SK-N-SH (cell line): ENCODE measurements at regions not wholly inside any gene's neighbourhood (a gene's known extent, or its start where the extent isn't known, plus 50 kb on each side); places are given as distances from the start of the nearest gene placed in this dataset.
"Not testable (repeated sequence)": the region's sequence is repeated elsewhere in the genome, so short reads cannot be mapped to it uniquely, and the experiment has no call there.

Source experiments
- CTCF ChIA-PET: fragments of 300-600, 350-600 bp; formaldehyde crosslinking; extraction: SDS; loops from one replicate; lab custom pipeline; 2021; lab: Yijun Ruan, JAX
- POLR2A ChIA-PET: fragments of 350-600 bp; sonication (Branson Sonifier 250); formaldehyde crosslinking; extraction: SDS; loops from one replicate; lab custom pipeline; 2020; ENCODE audit warnings: antibody characterized with exemption, inconsistent platforms; lab: Yijun Ruan, JAX
- DNase-seq: peaks from one replicate; pipeline ENCODE4 v3.0.0; 2012
- H2AFZ ChIP-seq: fragments of 200-600 bp; sonication (generic); 2 replicates; pipeline ENCODE4 v1.8.1; 2016; ENCODE audit warnings: antibody characterized with exemption, mild to moderate bottlenecking, low read depth
- H3F3A ChIP-seq: fragments of 200-600 bp; sonication (generic); replicated peaks from 2 replicates; pipeline ENCODE3; 2016; ENCODE audit warnings: antibody characterized with exemption, mild to moderate bottlenecking; ENCODE audit not compliant: insufficient read depth
- H3K27ac ChIP-seq, 2 experiments: fragments of 200-500 bp in 1 of 2; fragments of 200-600 bp in 1 of 2; sonication (Bioruptor generic) in 1 of 2; sonication (generic), shearing (Covaris generic) in 1 of 2; 2 replicates each; pipeline versions ENCODE4 v1.5.1 to v1.6.1; 2014 to 2016; ENCODE audit warnings: low read depth in 2 of 2, inconsistent platforms in 1 of 2, low read length in 1 of 2, mild to moderate bottlenecking in 1 of 2, mixed read lengths in 1 of 2
- H3K27me3 ChIP-seq: fragments of 200-600 bp; sonication (generic), shearing (Covaris generic); 2 replicates; pipeline ENCODE4 v1.6.1; 2016; ENCODE audit warnings: mixed run types; ENCODE audit not compliant: insufficient read depth
- H3K36me3 ChIP-seq, 2 experiments: fragments of 200-500 bp in 1 of 2; fragments of 200-600 bp in 1 of 2; sonication (Bioruptor generic) in 1 of 2; sonication (generic) in 1 of 2; replicated peaks in 1 of 2; 2 replicates each; pipeline versions ENCODE3 to v1.5.1; 2014 to 2016; ENCODE audit warnings: low read length in 1 of 2, mild to moderate bottlenecking in 1 of 2; ENCODE audit not compliant: insufficient read depth in 2 of 2, control insufficient read depth in 1 of 2
- H3K4me1 ChIP-seq, 2 experiments: fragments of 200-500 bp in 1 of 2; fragments of 200-600 bp in 1 of 2; sonication (Bioruptor generic) in 1 of 2; sonication (generic), shearing (Covaris generic) in 1 of 2; 2 replicates each; pipeline versions ENCODE4 v1.5.1 to v1.6.1; 2014 to 2016; ENCODE audit warnings: low read depth in 1 of 2, low read length in 1 of 2, mixed run types in 1 of 2; ENCODE audit not compliant: insufficient read depth in 2 of 2, control insufficient read depth in 1 of 2
- H3K4me2 ChIP-seq: fragments of 200-600 bp; sonication (generic), shearing (Covaris generic); 2 replicates; pipeline ENCODE4 v1.6.1; 2017; ENCODE audit warnings: mixed run types
- H3K4me3 ChIP-seq, 2 experiments: fragments of 200-500 bp in 1 of 2; fragments of 200-600 bp in 1 of 2; sonication (Bioruptor generic) in 1 of 2; sonication (generic), shearing (Covaris generic) in 1 of 2; 2 replicates each; pipeline versions ENCODE4 v1.5.1 to v1.8.1; 2014 to 2016; ENCODE audit warnings: low read depth in 2 of 2, inconsistent platforms in 1 of 2, low read length in 1 of 2, mild to moderate bottlenecking in 1 of 2, mixed read lengths in 1 of 2, moderate library complexity in 1 of 2
- H3K79me2 ChIP-seq: fragments of 200-600 bp; sonication (generic); 2 replicates; pipeline ENCODE4 v1.8.1; 2017; ENCODE audit warnings: mild to moderate bottlenecking; ENCODE audit not compliant: insufficient read depth
- H3K9ac ChIP-seq: fragments of 200-600 bp; sonication (generic); 2 replicates; pipeline ENCODE4 v1.6.1; 2017; ENCODE audit warnings: mixed run types
- H3K9me2 ChIP-seq: fragments of 200-600 bp; sonication (generic); 2 replicates; pipeline ENCODE4 v1.6.1; 2017; ENCODE audit warnings: mixed run types
- H3K9me3 ChIP-seq: fragments of 200-600 bp; sonication (generic); 2 replicates; pipeline ENCODE4 v1.6.1; 2017; ENCODE audit warnings: mixed run types, mild to moderate bottlenecking, moderate library complexity
- H4K20me1 ChIP-seq: fragments of 200-600 bp; sonication (generic); 2 replicates; pipeline ENCODE4 v1.6.1; 2017; ENCODE audit warnings: mild to moderate bottlenecking, mixed run types; ENCODE audit not compliant: insufficient read depth
- CHD2 ChIP-seq: fragments of 150-350 bp; IDR thresholded peaks from 2 replicates; pipeline ENCODE4 v1.6.1; 2018; ENCODE audit warnings: low read length; ENCODE audit not compliant: partially characterized antibody
- ELF1 ChIP-seq: IDR thresholded peaks from 2 replicates; pipeline ENCODE4 v1.4.0; 2012
- EP300 ChIP-seq, 2 experiments: IDR thresholded peaks; 2 replicates each; pipeline versions ENCODE4 v1.4.0 to v1.6.1; 2012; ENCODE audit warnings: borderline replicate concordance in 1 of 2, low read depth in 1 of 2, low read length in 1 of 2
- EZH2phosphoT487 ChIP-seq: fragments of 200-600 bp; sonication (generic); IDR thresholded peaks from 2 replicates; pipeline ENCODE4 v1.6.1; 2017; ENCODE audit warnings: low read depth, mixed run types, mild to moderate bottlenecking, antibody characterized with exemption, moderate library complexity, borderline replicate concordance
- JUND ChIP-seq: IDR thresholded peaks from 2 replicates; pipeline ENCODE4 v1.4.0; 2012
- MXI1 ChIP-seq: IDR thresholded peaks from 2 replicates; pipeline ENCODE4 v1.6.1; 2012; ENCODE audit warnings: mild to moderate bottlenecking, low read depth, low read length, improper control_type of control experiment
- NRF1 ChIP-seq: IDR thresholded peaks from 2 replicates; pipeline ENCODE4 v1.6.1; 2012; ENCODE audit warnings: low read depth, mild to moderate bottlenecking, low read length
- POLR2AphosphoS5 ChIP-seq: IDR thresholded peaks from 2 replicates; pipeline ENCODE4 v1.6.1; 2012; ENCODE audit warnings: low read depth, low read length
- RAD21 ChIP-seq: IDR thresholded peaks from 2 replicates; pipeline ENCODE4 v1.6.1; 2012; ENCODE audit warnings: mild to moderate bottlenecking, low read length
- SIN3A ChIP-seq: IDR thresholded peaks from 2 replicates; pipeline ENCODE4 v1.6.1; 2012; ENCODE audit warnings: low read depth, mild to moderate bottlenecking, low read length, moderate library complexity, borderline replicate concordance
- SMC3 ChIP-seq: IDR thresholded peaks from 2 replicates; pipeline ENCODE4 v1.6.1; 2012; ENCODE audit warnings: low read depth, low read length, improper control_type of control experiment
- TEAD4 ChIP-seq: IDR thresholded peaks from 2 replicates; pipeline ENCODE4 v1.4.0; 2012; ENCODE audit warnings: mild to moderate bottlenecking, borderline replicate concordance; ENCODE audit not compliant: insufficient read depth
- USF1 ChIP-seq: IDR thresholded peaks from 2 replicates; pipeline ENCODE4 v1.4.0; 2012; ENCODE audit warnings: low read depth, borderline replicate concordance
- ZBTB33 ChIP-seq: IDR thresholded peaks from 2 replicates; pipeline ENCODE4 v1.4.0; 2012; ENCODE audit warnings: low read depth, borderline replicate concordance
- WGBS: methylation state at CpG from one replicate; pipeline ENCODE4 v1.1.6; 2017; ENCODE audit warnings: low lambda C conversion rate; 5-methylcytosine and 5-hydroxymethylcytosine counted together
- TF ChIP-seq, protein P1 (sequence below): fragments of 200-600 bp; sonication (generic); IDR thresholded peaks from 2 replicates; pipeline ENCODE4 v1.6.1; 2017; ENCODE audit warnings: antibody characterized with exemption, mild to moderate bottlenecking, moderate library complexity

DNA sequence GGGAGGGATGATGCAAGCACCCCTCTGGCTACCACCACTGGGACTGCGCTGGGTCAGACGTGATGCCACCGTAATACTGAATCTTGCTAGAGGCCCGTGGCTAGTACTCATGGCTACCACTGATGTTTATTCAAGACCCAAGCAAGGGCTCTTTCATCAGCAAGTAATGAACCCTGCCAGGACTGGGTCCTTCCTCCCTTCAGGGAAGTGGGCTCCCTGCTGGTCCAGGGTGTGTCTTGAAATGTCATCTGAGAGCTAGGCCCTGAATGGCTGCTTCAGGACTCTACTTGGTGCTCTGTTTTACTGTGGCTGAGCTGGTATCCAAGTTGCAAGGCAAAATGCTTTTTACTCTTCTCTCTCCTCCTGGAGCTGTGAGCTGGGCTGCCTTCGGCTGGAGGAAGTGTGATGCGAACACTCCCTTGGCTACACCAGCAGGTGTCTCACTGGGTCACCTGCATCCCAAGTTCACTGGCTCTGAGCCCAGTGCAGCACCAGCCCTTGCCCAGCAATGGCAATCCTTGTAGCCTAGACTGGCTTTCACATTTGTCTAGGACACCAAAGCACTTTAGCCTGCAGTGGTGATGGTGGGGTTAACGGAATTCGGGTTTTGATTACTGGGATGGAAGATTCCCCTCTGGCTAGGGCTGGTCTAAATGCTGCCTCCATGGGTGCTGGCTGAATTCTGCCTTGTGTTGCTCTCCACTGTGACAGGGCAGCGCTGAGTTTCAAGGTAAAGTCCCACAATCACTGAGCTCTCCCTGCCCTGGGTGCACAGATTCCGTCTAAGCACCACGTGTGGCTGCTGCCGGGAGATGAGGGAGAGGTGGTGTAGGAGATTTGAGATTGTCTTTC, 98.6 kb downstream of the USP22 start:
- Histone ChIP-seq H3K9me2 (no peaks in the 10 kb centered on the region), H3K36me3 (peaks cover 4 to 35% of the 10 kb centered on the region in 2 experiments), H3K4me1 (peaks cover 0 to 9% of the 10 kb centered on the region in 2 experiments; a peak in 1 of 4 replicates), H3K4me3 (no peak overlapping the region), H3K27me3 (no peaks in the 10 kb centered on the region), H2AFZ (no peak overlapping the region), H3K27ac (no peak overlapping the region), H3K9ac (no peak overlapping the region), H3K4me2 (no peak overlapping the region), H3F3A (peaks cover 3% of the 10 kb centered on the region), H3K9me3 (no peaks in the 10 kb centered on the region), H4K20me1 (no peaks in the 10 kb centered on the region; the same call in 1 of the 2 replicates), H3K79me2 (peaks cover 9% of the 10 kb centered on the region; the same call in 1 of the 2 replicates)
- no peak for DNase-seq
- POLR2A ChIA-PET: no interaction called here
- TF ChIP-seq RAD21 (0 out of 2 replicates have a peak, but pooled peaks have one; percentile 13), JUND (no peak)
- TF ChIP-seq, protein P1, sequence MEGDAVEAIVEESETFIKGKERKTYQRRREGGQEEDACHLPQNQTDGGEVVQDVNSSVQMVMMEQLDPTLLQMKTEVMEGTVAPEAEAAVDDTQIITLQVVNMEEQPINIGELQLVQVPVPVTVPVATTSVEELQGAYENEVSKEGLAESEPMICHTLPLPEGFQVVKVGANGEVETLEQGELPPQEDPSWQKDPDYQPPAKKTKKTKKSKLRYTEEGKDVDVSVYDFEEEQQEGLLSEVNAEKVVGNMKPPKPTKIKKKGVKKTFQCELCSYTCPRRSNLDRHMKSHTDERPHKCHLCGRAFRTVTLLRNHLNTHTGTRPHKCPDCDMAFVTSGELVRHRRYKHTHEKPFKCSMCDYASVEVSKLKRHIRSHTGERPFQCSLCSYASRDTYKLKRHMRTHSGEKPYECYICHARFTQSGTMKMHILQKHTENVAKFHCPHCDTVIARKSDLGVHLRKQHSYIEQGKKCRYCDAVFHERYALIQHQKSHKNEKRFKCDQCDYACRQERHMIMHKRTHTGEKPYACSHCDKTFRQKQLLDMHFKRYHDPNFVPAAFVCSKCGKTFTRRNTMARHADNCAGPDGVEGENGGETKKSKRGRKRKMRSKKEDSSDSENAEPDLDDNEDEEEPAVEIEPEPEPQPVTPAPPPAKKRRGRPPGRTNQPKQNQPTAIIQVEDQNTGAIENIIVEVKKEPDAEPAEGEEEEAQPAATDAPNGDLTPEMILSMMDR: 0 out of 2 replicates have a peak, but pooled peaks have one; percentile 7
- 81% methylated on average over 12 of the region's 12 CpGs for WGBS
- CTCF ChIA-PET: interaction anchor here (1.5 to 1.6 kb wide), 2 partner anchors 10 to 49 kb away, joined by 3 to 4 read pairs; no protein-coding TSS in a partner anchor

DNA sequence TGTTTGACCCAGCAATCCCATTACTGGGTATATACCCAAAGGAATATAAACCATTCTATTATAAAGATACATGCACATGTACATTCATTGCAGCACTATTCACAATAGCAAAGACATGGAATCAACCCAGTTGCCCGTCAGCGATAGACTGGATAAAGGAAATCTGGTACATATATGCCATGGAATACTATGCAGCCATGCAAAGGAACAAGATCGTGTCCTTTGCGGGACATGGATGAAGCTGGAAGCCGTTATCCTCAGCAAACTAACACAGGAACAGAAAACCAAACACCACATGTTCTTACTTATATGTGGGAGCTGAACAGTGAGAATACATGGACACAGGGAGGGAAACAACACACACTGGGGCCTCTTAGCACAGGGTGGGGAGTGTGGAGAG, 95.1 kb downstream of the USP22 start:
- Histone ChIP-seq H3K79me2 (peaks cover 12% of the 10 kb centered on the region), H3K36me3 (peaks cover 4 to 38% of the 10 kb centered on the region in 2 experiments)
- H3K4me1 ChIP-seq, CTCF ChIA-PET, POLR2A ChIA-PET, H3K9me3 ChIP-seq, H3K4me3 ChIP-seq, H3K27ac ChIP-seq, H3F3A ChIP-seq, H3K9ac ChIP-seq, H3K9me2 ChIP-seq, H2AFZ ChIP-seq, H3K4me2 ChIP-seq, DNase-seq, H3K27me3 ChIP-seq, H4K20me1 ChIP-seq: not testable (repeated sequence)
- WGBS: 87% methylated on average over 5 of the region's 5 CpGs

DNA sequence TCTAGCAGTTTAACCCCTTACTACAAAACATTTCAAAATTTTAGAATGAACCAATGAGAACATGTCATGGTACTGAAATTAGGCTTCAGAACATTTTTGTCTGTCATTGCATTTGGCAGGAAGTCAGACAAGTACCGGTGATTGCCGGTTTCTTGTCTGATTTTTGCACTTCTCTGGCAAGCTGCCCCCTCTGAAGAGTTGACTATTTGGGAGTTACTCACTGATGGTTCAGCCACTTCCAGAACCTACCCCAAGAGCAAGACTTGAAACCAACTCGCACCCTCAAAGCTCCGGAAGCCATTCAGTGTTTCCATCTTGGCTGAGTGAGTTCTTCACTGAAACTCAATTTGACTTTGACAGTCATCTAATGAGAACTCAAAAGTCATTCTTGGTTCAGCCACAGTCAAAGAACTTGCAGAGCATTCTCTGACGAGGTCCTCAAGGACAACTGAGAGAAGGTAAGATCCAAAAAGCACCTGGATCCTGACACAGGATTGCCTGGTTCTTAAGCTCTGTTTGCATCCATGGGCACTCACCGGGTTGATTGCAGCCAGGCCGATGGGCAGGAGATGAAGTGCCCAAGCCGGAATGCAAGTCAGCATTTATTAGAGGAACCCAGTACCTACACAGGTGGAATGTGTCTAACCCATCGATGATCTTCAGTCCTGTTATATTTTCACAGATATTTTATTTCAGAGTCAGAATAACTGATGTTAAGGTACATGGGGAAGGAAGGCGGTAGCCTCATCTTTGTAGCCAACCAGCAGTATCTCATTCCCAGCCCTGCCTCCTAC, 93.6 kb downstream of the USP22 start:
- Histone ChIP-seq H3F3A (no peaks in the 10 kb centered on the region), H3K27ac (no peak overlapping the region), H3K27me3 (no peaks in the 10 kb centered on the region), H3K9me2 (no peaks in the 10 kb centered on the region), H3K36me3 (peaks cover 4 to 38% of the 10 kb centered on the region in 2 experiments), H3K79me2 (peaks cover 3% of the 10 kb centered on the region; the same call in 1 of the 2 replicates), H3K4me3 (no peak overlapping the region), H4K20me1 (no peaks in the 10 kb centered on the region), H2AFZ (no peak overlapping the region), H3K9me3 (no peaks in the 10 kb centered on the region), H3K4me1 (peaks cover 0 to 4% of the 10 kb centered on the region in 2 experiments; a peak in 1 of 4 replicates), H3K4me2 (no peak overlapping the region), H3K9ac (no peak overlapping the region)
- CTCF ChIA-PET: no interaction called here
- POLR2A ChIA-PET: no interaction called here
- 79% methylated on average over 10 of the region's 10 CpGs for WGBS
- no peak for DNase-seq
- no peak for TF ChIP-seq ZBTB33
- no peak for TF ChIP-seq TEAD4
- no peak for TF ChIP-seq CHD2
- no peak for TF ChIP-seq EZH2phosphoT487
- TF ChIP-seq ELF1: no peak
- TF ChIP-seq MXI1: no peak
- no peak for TF ChIP-seq EP300 (IDR thresholded peaks at IDR 0.05; ENCODE audit: borderline replicate concordance in 1 of 2, low read depth in 1 of 2, low read length in 1 of 2)
- TF ChIP-seq NRF1: no peak
- TF ChIP-seq SMC3: no peak
- TF ChIP-seq POLR2AphosphoS5: no peak
- TF ChIP-seq SIN3A: no peak
- TF ChIP-seq USF1: no peak
